KMS-11 (cell line): ENCODE measurements at regions not wholly inside any gene's neighbourhood (a gene's known extent, or its start where the extent isn't known, plus 50 kb on each side); places are given as distances from the start of the nearest gene placed in this dataset.

Source experiments
- H2AFZ ChIP-seq: fragments of 200-600 bp; sonication (generic); 2 replicates; pipeline ENCODE4 v1.6.1; 2016; ENCODE audit warnings: antibody characterized with exemption, mixed run types, low read depth
- H3K27ac ChIP-seq: fragments of 200-600 bp; sonication (generic); 2 replicates; pipeline ENCODE4 v1.6.1; 2016; ENCODE audit warnings: mild to moderate bottlenecking, mixed run types
- H3K27me3 ChIP-seq: fragments of 200-600 bp; sonication (generic); 2 replicates; pipeline ENCODE4 v1.6.1; 2017; ENCODE audit warnings: mild to moderate bottlenecking, low read depth, mixed run types, moderate library complexity; ENCODE audit not compliant: insufficient read depth
- H3K36me3 ChIP-seq: fragments of 200-600 bp; sonication (generic); 2 replicates; pipeline ENCODE4 v1.6.1; 2017; ENCODE audit warnings: mild to moderate bottlenecking, mixed run types; ENCODE audit not compliant: insufficient read depth
- H3K4me1 ChIP-seq: fragments of 200-600 bp; sonication (generic); 2 replicates; pipeline ENCODE4 v1.6.1; 2016; ENCODE audit warnings: mild to moderate bottlenecking, low read depth, mixed run types; ENCODE audit not compliant: poor library complexity, severe bottlenecking
- H3K4me2 ChIP-seq: fragments of 200-600 bp; sonication (generic); 2 replicates; pipeline ENCODE4 v1.7.0; 2016; ENCODE audit warnings: mild to moderate bottlenecking, mixed run types
- H3K4me3 ChIP-seq: fragments of 200-600 bp; sonication (generic); IDR thresholded peaks from 2 replicates; pipeline ENCODE4 v1.6.1; 2017; ENCODE audit warnings: low read depth, low read length, mixed read lengths; ENCODE audit not compliant: insufficient read depth
- H3K79me2 ChIP-seq: fragments of 200-600 bp; sonication (generic); 2 replicates; pipeline ENCODE4 v1.6.1; 2016; ENCODE audit warnings: low read depth, mixed run types; ENCODE audit not compliant: insufficient read depth
- H3K9ac ChIP-seq: fragments of 200-600 bp; sonication (generic); 2 replicates; pipeline ENCODE4 v1.6.1; 2016; ENCODE audit warnings: mild to moderate bottlenecking, mixed run types
- H4K20me1 ChIP-seq: fragments of 200-600 bp; sonication (generic); 2 replicates; pipeline ENCODE4 v1.6.1; 2016; ENCODE audit warnings: mild to moderate bottlenecking, mixed run types; ENCODE audit not compliant: insufficient read depth
- TF ChIP-seq, protein P1 (sequence below): fragments of 200-600 bp; sonication (generic); conservative IDR thresholded peaks from 2 replicates; pipeline ENCODE4 v1.6.1; 2017; ENCODE audit warnings: low read depth, mild to moderate bottlenecking, antibody characterized with exemption, low read length, moderate library complexity, mixed read lengths

DNA sequence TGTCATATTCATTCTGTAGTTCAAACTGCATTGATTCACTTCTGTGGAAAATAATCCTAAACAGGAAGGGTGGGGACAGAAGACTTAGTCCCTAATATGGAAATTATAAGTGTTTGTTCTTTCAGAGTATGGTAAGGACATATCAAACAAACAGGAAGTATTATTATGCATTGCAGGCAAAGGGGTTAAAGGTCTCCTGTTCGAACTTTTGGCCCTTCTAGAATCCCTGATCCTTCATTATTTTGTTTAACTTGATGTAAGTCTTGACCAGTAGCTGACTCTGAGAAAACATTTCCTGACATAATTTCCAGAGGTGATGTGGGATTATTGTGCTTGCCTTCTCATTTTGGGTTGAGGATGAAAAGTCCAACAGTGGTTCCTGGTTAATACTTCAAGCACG, 215.4 kb upstream of the ADGRL2 start:
- Histone ChIP-seq H2AFZ (no peak overlapping the region), H3K27ac (no peak overlapping the region), H4K20me1 (no peaks in the 10 kb centered on the region), H3K27me3 (no peaks in the 10 kb centered on the region), H3K36me3 (no peaks in the 10 kb centered on the region), H3K9ac (no peak overlapping the region), H3K79me2 (no peaks in the 10 kb centered on the region), H3K4me1 (no peaks in the 10 kb centered on the region), H3K4me2 (no peak overlapping the region), H3K4me3 (no peak overlapping the region)
- TF ChIP-seq, protein P1, sequence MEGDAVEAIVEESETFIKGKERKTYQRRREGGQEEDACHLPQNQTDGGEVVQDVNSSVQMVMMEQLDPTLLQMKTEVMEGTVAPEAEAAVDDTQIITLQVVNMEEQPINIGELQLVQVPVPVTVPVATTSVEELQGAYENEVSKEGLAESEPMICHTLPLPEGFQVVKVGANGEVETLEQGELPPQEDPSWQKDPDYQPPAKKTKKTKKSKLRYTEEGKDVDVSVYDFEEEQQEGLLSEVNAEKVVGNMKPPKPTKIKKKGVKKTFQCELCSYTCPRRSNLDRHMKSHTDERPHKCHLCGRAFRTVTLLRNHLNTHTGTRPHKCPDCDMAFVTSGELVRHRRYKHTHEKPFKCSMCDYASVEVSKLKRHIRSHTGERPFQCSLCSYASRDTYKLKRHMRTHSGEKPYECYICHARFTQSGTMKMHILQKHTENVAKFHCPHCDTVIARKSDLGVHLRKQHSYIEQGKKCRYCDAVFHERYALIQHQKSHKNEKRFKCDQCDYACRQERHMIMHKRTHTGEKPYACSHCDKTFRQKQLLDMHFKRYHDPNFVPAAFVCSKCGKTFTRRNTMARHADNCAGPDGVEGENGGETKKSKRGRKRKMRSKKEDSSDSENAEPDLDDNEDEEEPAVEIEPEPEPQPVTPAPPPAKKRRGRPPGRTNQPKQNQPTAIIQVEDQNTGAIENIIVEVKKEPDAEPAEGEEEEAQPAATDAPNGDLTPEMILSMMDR = no peak

DNA sequence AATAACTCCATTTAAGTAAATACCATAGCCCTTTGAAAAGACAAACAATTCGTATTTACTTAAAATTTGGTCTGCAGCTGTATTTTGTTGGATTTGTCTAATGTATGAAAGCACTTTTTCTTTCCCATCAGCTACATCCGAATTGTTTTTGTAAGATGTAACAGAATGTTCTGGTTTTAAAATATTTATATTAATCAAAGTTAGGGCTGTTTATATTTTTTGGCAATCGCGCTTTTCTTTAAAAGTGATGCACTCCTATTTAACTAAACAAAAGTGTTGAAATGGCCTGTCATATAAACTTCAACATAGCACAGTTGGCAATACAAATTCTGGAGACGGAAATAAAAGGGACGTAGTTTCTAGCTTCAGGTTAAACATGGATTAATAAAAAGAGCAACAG, 216.3 kb upstream of the ADGRL2 start:
- Histone ChIP-seq H3K79me2 (no peaks in the 10 kb centered on the region), H3K27me3 (no peaks in the 10 kb centered on the region), H2AFZ (no peak overlapping the region), H3K36me3 (no peaks in the 10 kb centered on the region), H3K4me1 (no peaks in the 10 kb centered on the region), H4K20me1 (no peaks in the 10 kb centered on the region), H3K4me2 (no peak overlapping the region), H3K4me3 (no peak overlapping the region), H3K27ac (no peak overlapping the region), H3K9ac (no peak overlapping the region)
- TF ChIP-seq, protein P1 = no peak

DNA sequence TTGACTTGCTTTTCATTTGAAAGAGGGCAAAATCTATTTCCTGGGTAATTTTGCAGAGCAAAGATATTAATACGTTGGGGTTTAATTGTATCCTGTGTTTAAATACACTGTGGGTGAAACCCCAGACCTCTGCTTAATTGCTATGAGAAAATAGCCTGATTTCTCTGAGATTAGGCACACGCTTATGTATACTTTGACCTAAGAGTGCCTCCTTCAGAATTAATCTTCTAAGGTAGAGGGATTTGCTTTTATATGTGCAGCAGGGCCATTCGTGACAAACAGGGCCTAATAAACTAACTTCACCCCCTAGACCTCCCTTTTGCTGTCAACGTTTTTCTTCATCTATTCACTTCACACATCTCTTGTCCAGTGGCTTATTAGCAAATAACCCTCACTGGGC, 216.9 kb upstream of the ADGRL2 start:
- Histone ChIP-seq H3K36me3 (no peaks in the 10 kb centered on the region), H3K4me1 (no peaks in the 10 kb centered on the region), H3K27ac (no peak overlapping the region), H4K20me1 (no peaks in the 10 kb centered on the region), H3K79me2 (no peaks in the 10 kb centered on the region), H3K9ac (no peak overlapping the region), H3K4me3 (no peak overlapping the region), H3K27me3 (no peaks in the 10 kb centered on the region), H2AFZ (no peak overlapping the region), H3K4me2 (no peak overlapping the region)
- TF ChIP-seq, protein P1 = no peak

DNA sequence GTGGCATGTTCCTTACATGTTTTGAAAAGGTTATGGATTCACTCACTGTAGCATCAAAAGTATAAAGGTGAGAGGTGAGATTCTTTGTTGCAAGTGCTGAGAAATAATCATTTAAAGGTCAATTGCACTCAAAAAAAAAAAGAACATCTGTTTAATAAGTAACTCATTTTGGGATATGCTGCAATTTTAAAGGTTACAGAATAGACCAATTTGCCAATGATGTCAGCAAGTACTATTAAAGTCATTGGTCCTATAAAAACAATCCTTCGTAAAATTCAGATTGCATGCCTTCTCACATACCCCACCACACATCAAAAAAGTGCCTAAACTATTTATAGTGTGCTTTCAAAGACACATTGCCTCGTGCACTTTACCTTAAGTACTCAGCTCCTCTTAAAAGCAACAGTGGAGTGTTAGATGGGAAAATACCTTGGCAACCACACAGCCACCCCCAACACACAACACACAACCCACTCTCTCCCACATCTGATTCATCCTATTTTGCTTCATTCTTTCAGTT, 218.2 kb upstream of the ADGRL2 start:
- no peak overlapping the region for H3K27ac ChIP-seq
- no peak overlapping the region for H2AFZ ChIP-seq
- no peaks in the 10 kb centered on the region for H3K36me3 ChIP-seq
- TF ChIP-seq, protein P1 = no peak
- H3K4me2 ChIP-seq = no peak overlapping the region
- no peaks in the 10 kb centered on the region for H4K20me1 ChIP-seq
- H3K27me3 ChIP-seq = no peaks in the 10 kb centered on the region
- no peak overlapping the region for H3K4me3 ChIP-seq
- no peaks in the 10 kb centered on the region for H3K4me1 ChIP-seq
- H3K79me2 ChIP-seq = no peaks in the 10 kb centered on the region
- no peak overlapping the region for H3K9ac ChIP-seq
